K562 (cell line): ENCODE measurements at regions not wholly inside any gene's neighbourhood (a gene's known extent, or its start where the extent isn't known, plus 50 kb on each side); places are given as distances from the start of the nearest gene placed in this dataset.

Experiments used
- ATAC-seq: fragments of 200-7000 bp; cut with Tn5 transposase; 3 replicates; pipeline ENCODE4 v1.9.1; 2020; ENCODE audit warnings: moderate library complexity
- BruUV-seq: library from RNA; stranded (reverse); fragments of 400-500 nt; replicated peaks from 2 replicates; lab custom pipeline; 2021; lab: Mats Ljungman, UMichigan
- CTCF ChIA-PET: fragments of 300-600 bp; formaldehyde crosslinking; extraction: SDS; loops from one replicate; lab custom pipeline; 2021; ENCODE audit warnings: low intra/inter-chr PET ratio; lab: Yijun Ruan, JAX
- POLR2A ChIA-PET: fragments of 300-600, 350-650 bp; sonication (Branson Sonifier 250); formaldehyde crosslinking; extraction: SDS; loops from one replicate; lab custom pipeline; 2021; ENCODE audit warnings: antibody characterized with exemption, inconsistent platforms; lab: Yijun Ruan, JAX
- DNase-seq, 4 experiments: peaks; one replicate each; pipeline versions ENCODE4 v3.0.0 to v3.0.0-alpha.2; 2011 to 2018; ENCODE audit warnings: low spot score in 3 of 4, mixed read lengths in 3 of 4; ENCODE audit errors: extremely low read depth in 1 of 4
- FAIRE-seq: peaks from 2 replicates; lab custom pipeline; 2011; peaks lifted over from hg19 to GRCh38; lab: Jason Lieb, UNC
- H2AFZ ChIP-seq: 2 replicates; pipeline ENCODE4 v1.6.0; 2011; ENCODE audit warnings: low read depth, low read length, control low read depth, inconsistent platforms
- H3K27ac ChIP-seq: fragments of 200-600 bp; 3 replicates; pipeline ENCODE4 v1.8.0; 2011; ENCODE audit warnings: low read depth, mild to moderate bottlenecking, control low read depth, inconsistent platforms, low read length, moderate library complexity, mixed read lengths; ENCODE audit errors: extremely low read depth
- H3K27me3 ChIP-seq, 2 experiments: fragments of 300-600 bp in 1 of 2; 2 replicates in 1 of 2; 3 replicates in 1 of 2; pipeline versions ENCODE4 v1.6.0 to v1.8.0; 2011; ENCODE audit warnings: inconsistent platforms in 2 of 2, low read length in 2 of 2, mild to moderate bottlenecking in 1 of 2, mixed read lengths in 1 of 2, moderate library complexity in 1 of 2; ENCODE audit not compliant: control insufficient read depth in 2 of 2, insufficient read depth in 2 of 2
- H3K36me3 ChIP-seq: fragments of 300-600 bp; 3 replicates; pipeline ENCODE4 v1.8.0; 2011; ENCODE audit warnings: mild to moderate bottlenecking, low read length, inconsistent platforms; ENCODE audit not compliant: control insufficient read depth, insufficient read depth
- H3K4me1 ChIP-seq, 2 experiments: fragments of 200-600 bp in 1 of 2; replicated peaks in 1 of 2; 2 replicates in 1 of 2; 3 replicates in 1 of 2; pipeline versions ENCODE4 v1.5.1 to v1.8.0; 2011; ENCODE audit warnings: inconsistent platforms in 2 of 2, low read length in 2 of 2, mild to moderate bottlenecking in 1 of 2, mixed read lengths in 1 of 2, moderate library complexity in 1 of 2; ENCODE audit not compliant: control insufficient read depth in 2 of 2, insufficient read depth in 2 of 2
- H3K4me2 ChIP-seq: 2 replicates; pipeline ENCODE4 v1.6.1; 2011; ENCODE audit warnings: low read length, control low read depth, inconsistent platforms, mixed read lengths; ENCODE audit not compliant: insufficient read depth
- H3K4me3 ChIP-seq: fragments of 200-600 bp; sonication (generic), shearing (Covaris generic); 2 replicates; pipeline ENCODE4 v1.5.1; 2016; ENCODE audit warnings: control low read depth, inconsistent platforms
- H3K79me2 ChIP-seq: fragments of 200-600 bp; 3 replicates; pipeline ENCODE4 v1.8.0; 2011; ENCODE audit warnings: low read length, inconsistent platforms; ENCODE audit not compliant: control insufficient read depth, insufficient read depth
- H3K9ac ChIP-seq, 2 experiments: 2 replicates each; pipeline versions ENCODE4 v1.6.0 to v1.6.1; 2011; ENCODE audit warnings: low read depth in 2 of 2, low read length in 2 of 2, control low read depth in 1 of 2, inconsistent platforms in 1 of 2, mild to moderate bottlenecking in 1 of 2, mixed read lengths in 1 of 2; ENCODE audit not compliant: insufficient read depth in 1 of 2
- H3K9me1 ChIP-seq: one replicate; pipeline ENCODE4 v1.6.0; 2011; ENCODE audit warnings: inconsistent platforms, mild to moderate bottlenecking, low read length, moderate library complexity; ENCODE audit not compliant: control insufficient read depth, insufficient read depth
- H3K9me3 ChIP-seq: replicated peaks from 2 replicates; pipeline ENCODE4 v1.5.1; 2011; ENCODE audit warnings: low read depth, low read length, inconsistent platforms; ENCODE audit not compliant: control insufficient read depth, insufficient read depth
- H4K20me1 ChIP-seq: replicated peaks from 2 replicates; pipeline ENCODE4 v1.6.1; 2011; ENCODE audit warnings: low read length, inconsistent platforms, mixed read lengths; ENCODE audit not compliant: control insufficient read depth, insufficient read depth
- NFYB ChIP-seq: IDR thresholded peaks from 2 replicates; pipeline ENCODE4 v1.6.1; 2011; ENCODE audit warnings: mild to moderate bottlenecking, moderate library complexity; ENCODE audit not compliant: insufficient read length; ENCODE audit errors: extremely low read depth
- OTX1 ChIP-seq: fragments of 450-650 bp; formaldehyde crosslinking; IDR thresholded peaks from 2 replicates; pipeline ENCODE4 v1.4.0; 2022; ENCODE audit warnings: mild to moderate bottlenecking
- POLR2AphosphoS5 ChIP-seq: IDR thresholded peaks from 2 replicates; pipeline ENCODE4 v1.6.1; 2011; ENCODE audit warnings: mild to moderate bottlenecking, low read depth, low read length, moderate library complexity; ENCODE audit not compliant: control insufficient read depth, insufficient read depth
- PRMT5 ChIP-seq: sonication (generic); formaldehyde crosslinking; IDR thresholded peaks from 2 replicates; pipeline ENCODE4 v1.5.0; 2020; ENCODE audit warnings: missing genetic modification reagents
- SAFB2 ChIP-seq: fragments of 200-400 bp; formaldehyde crosslinking; IDR thresholded peaks from 2 replicates; pipeline ENCODE4 v1.6.1; 2018; ENCODE audit warnings: borderline replicate concordance, low read length, low read depth, moderate library complexity; ENCODE audit not compliant: severe bottlenecking
- SMARCA4 ChIP-seq: fragments of 450-650 bp; IDR thresholded peaks from 2 replicates; pipeline ENCODE4 v1.6.1; 2016
- SRSF1 ChIP-seq: fragments of 200-400 bp; formaldehyde crosslinking; IDR thresholded peaks from 2 replicates; pipeline ENCODE4 v1.6.1; 2017; ENCODE audit warnings: mild to moderate bottlenecking, low read depth, low read length, moderate library complexity
- YBX1 ChIP-seq: fragments of 450-650 bp; IDR thresholded peaks from 2 replicates; pipeline ENCODE4 v1.7.1; 2016; ENCODE audit warnings: mild to moderate bottlenecking
- ZNF23 ChIP-seq: fragments of 250-450 bp; sonication (Bioruptor Pico); IDR thresholded peaks from 2 replicates; pipeline ENCODE4 v1.4.0; 2020; ENCODE audit warnings: mild to moderate bottlenecking
- ZNF695 ChIP-seq: fragments of 450-650 bp; formaldehyde crosslinking; IDR thresholded peaks from 2 replicates; pipeline ENCODE4 v1.4.0; 2020; ENCODE audit warnings: mild to moderate bottlenecking, moderate library complexity
- ZNF785 ChIP-seq: fragments of 250-450 bp; sonication (Bioruptor Pico); IDR thresholded peaks from 2 replicates; pipeline ENCODE4 v1.4.0; 2020; ENCODE audit warnings: mild to moderate bottlenecking
- WGBS: fragments of 100-300 bp; shearing (Covaris generic); methylation state at CpG from one replicate; pipeline ENCODE4 v1.1.6; 2016; ENCODE audit warnings: low coverage, mixed read lengths; ENCODE audit not compliant: insufficient coverage; ENCODE audit errors: missing lambda C conversion rate; 5-methylcytosine and 5-hydroxymethylcytosine counted together
- in situ Hi-C: fragments of 300-500 bp; cut with MboI; formaldehyde crosslinking; loops from 4 replicates; pipeline ENCODE4 v1.15.0; 2018; ENCODE audit warnings: inconsistent platforms, mixed read lengths
- intact Hi-C: fragments of 100-400 bp; cut with micrococcal nuclease; formaldehyde crosslinking; loops from 2 replicates; pipeline ENCODE4 v1.14.2; 2022
- TF ChIP-seq, protein P1 (sequence below): fragments of 450-650 bp; IDR thresholded peaks from 2 replicates; pipeline ENCODE4 v1.6.1; 2016; ENCODE audit warnings: missing biosample characterization, missing genetic modification characterization
- TF ChIP-seq, protein P2 (sequence below): sonication (generic); formaldehyde crosslinking; IDR thresholded peaks from 2 replicates; pipeline ENCODE4 v1.4.0; 2020; ENCODE audit warnings: mild to moderate bottlenecking, missing genetic modification reagents
- TF ChIP-seq, protein P3 (sequence below): fragments of 450-650 bp; IDR thresholded peaks from 2 replicates; pipeline ENCODE4 v1.7.0; 2016; ENCODE audit warnings: borderline replicate concordance

DNA sequence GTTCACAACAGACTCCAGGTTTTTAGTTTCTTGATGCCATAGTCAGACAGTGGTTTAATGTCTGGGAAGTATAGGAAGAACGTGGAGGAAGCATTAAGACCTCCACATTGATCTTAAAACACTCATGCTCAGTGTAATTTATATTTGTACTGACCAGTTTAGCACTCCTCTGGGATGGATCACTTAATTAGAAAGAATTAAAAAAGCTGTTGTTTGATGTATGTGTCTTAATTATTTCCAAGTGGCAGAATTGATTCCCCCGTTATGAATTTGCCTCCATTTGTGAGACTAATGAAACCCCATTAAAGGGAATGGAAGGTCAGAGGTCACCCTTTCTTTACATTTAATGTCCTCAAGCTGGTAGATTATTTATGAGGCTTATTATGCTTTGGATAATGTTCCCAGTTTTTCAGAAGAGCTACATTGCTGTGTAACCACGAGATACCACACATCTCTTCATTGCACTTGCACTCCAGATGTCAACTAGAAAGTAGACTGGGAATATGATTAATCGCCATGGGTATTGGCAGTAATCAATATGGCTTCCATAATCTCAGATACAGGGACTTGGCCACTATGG, 270.0 kb upstream of the JAG1 start:
- in situ Hi-C loops (no loop called here), intact Hi-C loops (no loop called here)
- no peak overlapping the region for H2AFZ ChIP-seq
- H3K9me1 ChIP-seq: no peaks in the 10 kb centered on the region
- H3K4me1 ChIP-seq: no peaks in the 10 kb centered on the region
- POLR2A ChIA-PET: no interaction called here
- H3K9me3 ChIP-seq: no peaks in the 10 kb centered on the region
- H3K36me3 ChIP-seq: no peaks in the 10 kb centered on the region
- H4K20me1 ChIP-seq: no peaks in the 10 kb centered on the region
- no peak for FAIRE-seq
- no peak overlapping the region for H3K27ac ChIP-seq
- 3% methylated on average over 4 of the region's 4 CpGs for WGBS
- no peak overlapping the region for H3K9ac ChIP-seq
- DNase-seq: no peak
- ATAC-seq: no peak
- TF ChIP-seq ZNF785: no peak
- no peak for TF ChIP-seq NFYB
- no peak for TF ChIP-seq PRMT5 (CRISPR knock-in tag)
- TF ChIP-seq, protein P1, sequence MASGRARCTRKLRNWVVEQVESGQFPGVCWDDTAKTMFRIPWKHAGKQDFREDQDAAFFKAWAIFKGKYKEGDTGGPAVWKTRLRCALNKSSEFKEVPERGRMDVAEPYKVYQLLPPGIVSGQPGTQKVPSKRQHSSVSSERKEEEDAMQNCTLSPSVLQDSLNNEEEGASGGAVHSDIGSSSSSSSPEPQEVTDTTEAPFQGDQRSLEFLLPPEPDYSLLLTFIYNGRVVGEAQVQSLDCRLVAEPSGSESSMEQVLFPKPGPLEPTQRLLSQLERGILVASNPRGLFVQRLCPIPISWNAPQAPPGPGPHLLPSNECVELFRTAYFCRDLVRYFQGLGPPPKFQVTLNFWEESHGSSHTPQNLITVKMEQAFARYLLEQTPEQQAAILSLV (tag): no peak
- no peak for TF ChIP-seq POLR2AphosphoS5
- TF ChIP-seq, protein P2, sequence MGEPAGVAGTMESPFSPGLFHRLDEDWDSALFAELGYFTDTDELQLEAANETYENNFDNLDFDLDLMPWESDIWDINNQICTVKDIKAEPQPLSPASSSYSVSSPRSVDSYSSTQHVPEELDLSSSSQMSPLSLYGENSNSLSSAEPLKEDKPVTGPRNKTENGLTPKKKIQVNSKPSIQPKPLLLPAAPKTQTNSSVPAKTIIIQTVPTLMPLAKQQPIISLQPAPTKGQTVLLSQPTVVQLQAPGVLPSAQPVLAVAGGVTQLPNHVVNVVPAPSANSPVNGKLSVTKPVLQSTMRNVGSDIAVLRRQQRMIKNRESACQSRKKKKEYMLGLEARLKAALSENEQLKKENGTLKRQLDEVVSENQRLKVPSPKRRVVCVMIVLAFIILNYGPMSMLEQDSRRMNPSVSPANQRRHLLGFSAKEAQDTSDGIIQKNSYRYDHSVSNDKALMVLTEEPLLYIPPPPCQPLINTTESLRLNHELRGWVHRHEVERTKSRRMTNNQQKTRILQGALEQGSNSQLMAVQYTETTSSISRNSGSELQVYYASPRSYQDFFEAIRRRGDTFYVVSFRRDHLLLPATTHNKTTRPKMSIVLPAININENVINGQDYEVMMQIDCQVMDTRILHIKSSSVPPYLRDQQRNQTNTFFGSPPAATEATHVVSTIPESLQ (CRISPR knock-in tag): no peak
- TF ChIP-seq, protein P3, sequence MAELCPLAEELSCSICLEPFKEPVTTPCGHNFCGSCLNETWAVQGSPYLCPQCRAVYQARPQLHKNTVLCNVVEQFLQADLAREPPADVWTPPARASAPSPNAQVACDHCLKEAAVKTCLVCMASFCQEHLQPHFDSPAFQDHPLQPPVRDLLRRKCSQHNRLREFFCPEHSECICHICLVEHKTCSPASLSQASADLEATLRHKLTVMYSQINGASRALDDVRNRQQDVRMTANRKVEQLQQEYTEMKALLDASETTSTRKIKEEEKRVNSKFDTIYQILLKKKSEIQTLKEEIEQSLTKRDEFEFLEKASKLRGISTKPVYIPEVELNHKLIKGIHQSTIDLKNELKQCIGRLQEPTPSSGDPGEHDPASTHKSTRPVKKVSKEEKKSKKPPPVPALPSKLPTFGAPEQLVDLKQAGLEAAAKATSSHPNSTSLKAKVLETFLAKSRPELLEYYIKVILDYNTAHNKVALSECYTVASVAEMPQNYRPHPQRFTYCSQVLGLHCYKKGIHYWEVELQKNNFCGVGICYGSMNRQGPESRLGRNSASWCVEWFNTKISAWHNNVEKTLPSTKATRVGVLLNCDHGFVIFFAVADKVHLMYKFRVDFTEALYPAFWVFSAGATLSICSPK: no peak
- no peak for TF ChIP-seq OTX1 (CRISPR knock-in tag)
- TF ChIP-seq SAFB2: no peak
- TF ChIP-seq YBX1: no peak
- no peak for TF ChIP-seq ZNF695 (CRISPR knock-in tag)
- TF ChIP-seq SRSF1: no peak
- TF ChIP-seq ZNF23 (CRISPR knock-in tag): no peak
- TF ChIP-seq SMARCA4: no peak
- TF ChIP-seq, all 486 proteins: peak for 0
- CTCF ChIA-PET: no interaction called here
- H3K79me2 ChIP-seq: no peaks in the 10 kb centered on the region
- no peaks in the 10 kb centered on the region for H3K27me3 ChIP-seq
- no TSS peak for BruUV-seq
- no peak overlapping the region for H3K4me2 ChIP-seq
- H3K4me3 ChIP-seq: no peak overlapping the region
